ENCODE measurements at regions not wholly inside any gene's neighbourhood (a gene's known extent, or its start where the extent isn't known, plus 50 kb on each side); places are given as distances from the start of the nearest gene placed in this dataset.

GRCh38 chr10:30116041-30116491, 56.7 kb upstream of the JCAD start:
- no peak for TF ChIP-seq CTCF (IDR thresholded peaks at IDR 0.05)
- no peak for TF ChIP-seq EZH2 (IDR thresholded peaks at IDR 0.05)
- no peak for TF ChIP-seq EZH2phosphoT487 (IDR thresholded peaks at IDR 0.05)
